HEK293 (cell line): ENCODE measurements at regions not wholly inside any gene's neighbourhood (a gene's known extent, or its start where the extent isn't known, plus 50 kb on each side); places are given as distances from the start of the nearest gene placed in this dataset.

Experiments
- GLIS1 ChIP-seq: fragments of 450-650 bp; formaldehyde crosslinking; IDR thresholded peaks from 2 replicates; pipeline ENCODE4 v1.5.1; 2016; ENCODE audit warnings: missing biosample characterization, missing genetic modification characterization
- KLF10 ChIP-seq: fragments of 450-650 bp; IDR thresholded peaks from 2 replicates; pipeline ENCODE4 v1.5.1; 2018; ENCODE audit warnings: missing biosample characterization, mild to moderate bottlenecking, missing genetic modification characterization
- TCF7L2 ChIP-seq: IDR thresholded peaks from 2 replicates; pipeline ENCODE4 v1.6.1; 2011; ENCODE audit warnings: low read depth, mild to moderate bottlenecking, inconsistent platforms, low read length, moderate library complexity, borderline replicate concordance
- ZBTB21 ChIP-seq: fragments of 450-650 bp; formaldehyde crosslinking; IDR thresholded peaks from 2 replicates; pipeline ENCODE4 v1.5.1; 2017; ENCODE audit warnings: missing biosample characterization, missing genetic modification characterization
- ZNF10 ChIP-seq: fragments of 450-650 bp; formaldehyde crosslinking; IDR thresholded peaks from 2 replicates; pipeline ENCODE4 v1.5.1; 2017; ENCODE audit warnings: missing biosample characterization, missing genetic modification characterization
- ZNF214 ChIP-seq: fragments of 450-650 bp; formaldehyde crosslinking; IDR thresholded peaks from 2 replicates; pipeline ENCODE4 v1.5.1; 2017; ENCODE audit warnings: missing biosample characterization, mild to moderate bottlenecking, missing genetic modification characterization, borderline replicate concordance
- ZNF354C ChIP-seq: fragments of 450-650 bp; formaldehyde crosslinking; IDR thresholded peaks from 2 replicates; pipeline ENCODE4 v1.5.1; 2016; ENCODE audit warnings: missing biosample characterization, missing genetic modification characterization, low read depth, borderline replicate concordance
- ZNF521 ChIP-seq: fragments of 450-650 bp; formaldehyde crosslinking; IDR thresholded peaks from 2 replicates; pipeline ENCODE4 v1.5.1; 2017; ENCODE audit warnings: missing biosample characterization, mild to moderate bottlenecking, missing genetic modification characterization
- TF ChIP-seq, protein P1 (sequence below): fragments of 450-650 bp; formaldehyde crosslinking; IDR thresholded peaks from 2 replicates; pipeline ENCODE4 v1.5.1; 2016; ENCODE audit warnings: missing biosample characterization, missing genetic modification characterization
- TF ChIP-seq, protein P2 (sequence below): fragments of 450-650 bp; formaldehyde crosslinking; IDR thresholded peaks from 2 replicates; pipeline ENCODE4 v1.5.1; 2016; ENCODE audit warnings: missing biosample characterization, missing genetic modification characterization

DNA sequence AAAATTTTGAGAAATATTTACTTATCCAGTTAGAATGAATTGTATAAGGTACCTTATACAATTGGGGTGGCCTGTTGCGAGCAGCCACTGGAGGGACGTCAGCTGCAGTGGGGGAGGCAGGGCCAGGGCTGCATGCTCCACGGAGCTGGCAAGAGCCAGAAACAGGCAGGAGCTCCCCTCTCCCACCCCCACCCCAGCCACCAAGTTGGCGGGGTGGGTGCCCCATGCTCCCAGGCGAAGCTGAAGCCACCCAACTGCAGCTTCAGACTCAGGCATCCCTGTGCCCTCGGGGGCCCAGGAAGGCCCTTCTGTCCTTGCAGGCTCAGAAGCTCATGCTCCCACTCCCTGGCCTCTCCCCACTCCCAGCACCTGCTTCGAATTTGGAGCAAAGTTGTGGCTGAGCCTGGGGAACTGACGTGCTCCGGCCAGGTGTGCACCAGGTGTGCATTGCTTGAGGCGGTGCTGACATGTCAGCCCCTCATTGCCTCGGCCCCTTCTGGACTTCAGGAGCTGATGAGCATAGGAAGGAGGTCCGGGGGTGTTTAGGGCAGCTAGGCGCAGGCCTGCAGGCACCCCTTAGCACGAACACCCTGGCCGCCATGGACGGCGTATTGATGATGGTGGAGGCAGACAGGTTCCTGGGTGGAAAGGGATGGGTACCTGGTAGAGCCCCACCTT is 743.8 kb upstream of the GBE1 start:
- TF ChIP-seq ZNF10 (tag by site-specific recombination): no peak
- TF ChIP-seq, protein P1, sequence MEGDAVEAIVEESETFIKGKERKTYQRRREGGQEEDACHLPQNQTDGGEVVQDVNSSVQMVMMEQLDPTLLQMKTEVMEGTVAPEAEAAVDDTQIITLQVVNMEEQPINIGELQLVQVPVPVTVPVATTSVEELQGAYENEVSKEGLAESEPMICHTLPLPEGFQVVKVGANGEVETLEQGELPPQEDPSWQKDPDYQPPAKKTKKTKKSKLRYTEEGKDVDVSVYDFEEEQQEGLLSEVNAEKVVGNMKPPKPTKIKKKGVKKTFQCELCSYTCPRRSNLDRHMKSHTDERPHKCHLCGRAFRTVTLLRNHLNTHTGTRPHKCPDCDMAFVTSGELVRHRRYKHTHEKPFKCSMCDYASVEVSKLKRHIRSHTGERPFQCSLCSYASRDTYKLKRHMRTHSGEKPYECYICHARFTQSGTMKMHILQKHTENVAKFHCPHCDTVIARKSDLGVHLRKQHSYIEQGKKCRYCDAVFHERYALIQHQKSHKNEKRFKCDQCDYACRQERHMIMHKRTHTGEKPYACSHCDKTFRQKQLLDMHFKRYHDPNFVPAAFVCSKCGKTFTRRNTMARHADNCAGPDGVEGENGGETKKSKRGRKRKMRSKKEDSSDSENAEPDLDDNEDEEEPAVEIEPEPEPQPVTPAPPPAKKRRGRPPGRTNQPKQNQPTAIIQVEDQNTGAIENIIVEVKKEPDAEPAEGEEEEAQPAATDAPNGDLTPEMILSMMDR (tag by site-specific recombination): no peak
- no peak for TF ChIP-seq ZBTB21 (tag by site-specific recombination)
- TF ChIP-seq, protein P2, sequence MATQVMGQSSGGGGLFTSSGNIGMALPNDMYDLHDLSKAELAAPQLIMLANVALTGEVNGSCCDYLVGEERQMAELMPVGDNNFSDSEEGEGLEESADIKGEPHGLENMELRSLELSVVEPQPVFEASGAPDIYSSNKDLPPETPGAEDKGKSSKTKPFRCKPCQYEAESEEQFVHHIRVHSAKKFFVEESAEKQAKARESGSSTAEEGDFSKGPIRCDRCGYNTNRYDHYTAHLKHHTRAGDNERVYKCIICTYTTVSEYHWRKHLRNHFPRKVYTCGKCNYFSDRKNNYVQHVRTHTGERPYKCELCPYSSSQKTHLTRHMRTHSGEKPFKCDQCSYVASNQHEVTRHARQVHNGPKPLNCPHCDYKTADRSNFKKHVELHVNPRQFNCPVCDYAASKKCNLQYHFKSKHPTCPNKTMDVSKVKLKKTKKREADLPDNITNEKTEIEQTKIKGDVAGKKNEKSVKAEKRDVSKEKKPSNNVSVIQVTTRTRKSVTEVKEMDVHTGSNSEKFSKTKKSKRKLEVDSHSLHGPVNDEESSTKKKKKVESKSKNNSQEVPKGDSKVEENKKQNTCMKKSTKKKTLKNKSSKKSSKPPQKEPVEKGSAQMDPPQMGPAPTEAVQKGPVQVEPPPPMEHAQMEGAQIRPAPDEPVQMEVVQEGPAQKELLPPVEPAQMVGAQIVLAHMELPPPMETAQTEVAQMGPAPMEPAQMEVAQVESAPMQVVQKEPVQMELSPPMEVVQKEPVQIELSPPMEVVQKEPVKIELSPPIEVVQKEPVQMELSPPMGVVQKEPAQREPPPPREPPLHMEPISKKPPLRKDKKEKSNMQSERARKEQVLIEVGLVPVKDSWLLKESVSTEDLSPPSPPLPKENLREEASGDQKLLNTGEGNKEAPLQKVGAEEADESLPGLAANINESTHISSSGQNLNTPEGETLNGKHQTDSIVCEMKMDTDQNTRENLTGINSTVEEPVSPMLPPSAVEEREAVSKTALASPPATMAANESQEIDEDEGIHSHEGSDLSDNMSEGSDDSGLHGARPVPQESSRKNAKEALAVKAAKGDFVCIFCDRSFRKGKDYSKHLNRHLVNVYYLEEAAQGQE (tag by site-specific recombination): no peak
- no peak for TF ChIP-seq TCF7L2
- no peak for TF ChIP-seq ZNF521 (tag by site-specific recombination)
- TF ChIP-seq ZNF354C (tag by site-specific recombination): no peak
- no peak for TF ChIP-seq ZNF214 (tag by site-specific recombination)
- no peak for TF ChIP-seq KLF10
- no peak for TF ChIP-seq GLIS1
